Neural crest cell (in vitro differentiated cells): ENCODE measurements at regions not wholly inside any gene's neighbourhood (a gene's known extent, or its start where the extent isn't known, plus 50 kb on each side); places are given as distances from the start of the nearest gene placed in this dataset.

Experiments used
- DNase-seq: peaks from one replicate; pipeline ENCODE4 v3.0.0; 2021; ENCODE audit warnings: low read depth, mixed read lengths, low spot score
- H3K27ac Mint-ChIP-seq: one replicate; pipeline ENCODE4 v1.8.0; 2021; ENCODE audit warnings: mild to moderate bottlenecking, mixed read lengths; ENCODE audit not compliant: unreplicated experiment
- H3K27me3 Mint-ChIP-seq: 2 replicates; pipeline ENCODE4 v1.8.0; 2021; ENCODE audit warnings: low read depth, mild to moderate bottlenecking, mixed read lengths
- H3K36me3 Mint-ChIP-seq: 2 replicates; pipeline ENCODE4 v1.8.0; 2021; ENCODE audit warnings: low read depth, mild to moderate bottlenecking, mixed read lengths
- H3K4me1 Mint-ChIP-seq: 2 replicates; pipeline ENCODE4 v1.8.0; 2021; ENCODE audit warnings: mixed read lengths
- H3K4me3 Mint-ChIP-seq: one replicate; pipeline ENCODE4 v1.8.0; 2021; ENCODE audit warnings: mild to moderate bottlenecking, mixed read lengths
- H3K9me3 Mint-ChIP-seq: 2 replicates; pipeline ENCODE4 v1.8.0; 2021; ENCODE audit warnings: mixed read lengths
- TF ChIP-seq, protein P1 (sequence below): fragments of 200-600 bp; sonication (generic); conservative IDR thresholded peaks from 2 replicates; pipeline ENCODE4 v1.5.0; 2021; ENCODE audit warnings: antibody characterized with exemption, mild to moderate bottlenecking

DNA sequence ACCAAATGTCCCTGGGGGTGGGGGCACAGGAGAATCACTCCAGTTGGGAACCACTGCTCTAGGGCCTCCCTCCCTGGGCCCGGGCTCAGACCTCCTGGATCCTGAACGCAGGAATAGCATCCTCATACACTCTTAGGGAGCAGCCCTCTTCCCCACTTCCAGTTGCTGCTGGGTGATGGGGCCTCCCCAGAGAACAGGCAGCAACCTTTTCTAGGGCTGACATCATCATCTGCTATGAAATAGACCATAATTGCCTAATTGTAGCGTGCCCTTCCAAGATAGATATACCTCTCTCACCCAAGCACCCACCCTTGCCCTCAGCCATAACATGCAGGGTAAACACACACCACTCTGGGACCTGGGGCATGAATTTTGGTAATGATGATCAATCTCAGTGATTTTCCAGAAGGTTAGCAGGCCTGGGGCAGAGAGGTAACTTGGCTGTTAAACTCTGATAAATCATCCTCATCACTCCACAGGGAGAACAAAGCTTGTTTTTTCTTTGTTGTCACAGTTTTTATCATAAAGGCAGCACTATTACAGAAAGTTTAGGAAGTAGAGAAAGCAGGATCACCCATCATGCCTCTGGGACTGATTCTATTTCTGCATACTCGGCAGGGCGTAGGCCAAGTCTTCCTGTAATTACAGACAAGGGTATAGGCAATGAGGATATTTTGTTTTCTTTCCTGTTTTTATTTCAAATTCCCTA, 88.3 kb upstream of the PRDM11 start:
- H3K4me3 Mint-ChIP-seq: no peak overlapping the region
- H3K27me3 Mint-ChIP-seq: peaks cover 11% of the 10 kb centered on the region
- DNase-seq: no peak
- TF ChIP-seq, protein P1, sequence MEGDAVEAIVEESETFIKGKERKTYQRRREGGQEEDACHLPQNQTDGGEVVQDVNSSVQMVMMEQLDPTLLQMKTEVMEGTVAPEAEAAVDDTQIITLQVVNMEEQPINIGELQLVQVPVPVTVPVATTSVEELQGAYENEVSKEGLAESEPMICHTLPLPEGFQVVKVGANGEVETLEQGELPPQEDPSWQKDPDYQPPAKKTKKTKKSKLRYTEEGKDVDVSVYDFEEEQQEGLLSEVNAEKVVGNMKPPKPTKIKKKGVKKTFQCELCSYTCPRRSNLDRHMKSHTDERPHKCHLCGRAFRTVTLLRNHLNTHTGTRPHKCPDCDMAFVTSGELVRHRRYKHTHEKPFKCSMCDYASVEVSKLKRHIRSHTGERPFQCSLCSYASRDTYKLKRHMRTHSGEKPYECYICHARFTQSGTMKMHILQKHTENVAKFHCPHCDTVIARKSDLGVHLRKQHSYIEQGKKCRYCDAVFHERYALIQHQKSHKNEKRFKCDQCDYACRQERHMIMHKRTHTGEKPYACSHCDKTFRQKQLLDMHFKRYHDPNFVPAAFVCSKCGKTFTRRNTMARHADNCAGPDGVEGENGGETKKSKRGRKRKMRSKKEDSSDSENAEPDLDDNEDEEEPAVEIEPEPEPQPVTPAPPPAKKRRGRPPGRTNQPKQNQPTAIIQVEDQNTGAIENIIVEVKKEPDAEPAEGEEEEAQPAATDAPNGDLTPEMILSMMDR: no peak
- peaks cover 28% of the 10 kb centered on the region for H3K4me1 Mint-ChIP-seq
- no peaks in the 10 kb centered on the region for H3K36me3 Mint-ChIP-seq
- no peak overlapping the region for H3K27ac Mint-ChIP-seq
- no peaks in the 10 kb centered on the region for H3K9me3 Mint-ChIP-seq

DNA sequence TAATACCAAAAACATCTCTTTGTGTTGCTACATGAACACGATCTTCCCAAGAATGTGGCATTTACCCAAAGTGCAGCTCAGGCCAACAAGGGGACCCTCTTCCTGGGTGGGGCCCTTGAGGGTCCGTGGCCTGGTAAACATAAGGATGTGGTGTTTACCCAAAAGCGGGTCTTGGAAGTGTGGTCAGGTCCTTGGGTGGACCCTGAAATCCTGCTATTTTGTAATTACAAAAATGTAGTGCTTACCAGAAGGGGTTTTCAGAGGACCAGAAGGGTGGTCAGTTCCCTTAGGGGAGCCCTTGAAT, 87.8 kb upstream of the PRDM11 start:
- Mint-ChIP-seq H3K36me3 (no peaks in the 10 kb centered on the region), H3K4me1 (peaks cover 28% of the 10 kb centered on the region), H3K27me3 (peaks cover 10% of the 10 kb centered on the region), H3K9me3 (peaks cover 2% of the 10 kb centered on the region), H3K4me3 (no peak overlapping the region), H3K27ac (no peak overlapping the region)
- TF ChIP-seq, protein P1: no peak
- DNase-seq: no peak

DNA sequence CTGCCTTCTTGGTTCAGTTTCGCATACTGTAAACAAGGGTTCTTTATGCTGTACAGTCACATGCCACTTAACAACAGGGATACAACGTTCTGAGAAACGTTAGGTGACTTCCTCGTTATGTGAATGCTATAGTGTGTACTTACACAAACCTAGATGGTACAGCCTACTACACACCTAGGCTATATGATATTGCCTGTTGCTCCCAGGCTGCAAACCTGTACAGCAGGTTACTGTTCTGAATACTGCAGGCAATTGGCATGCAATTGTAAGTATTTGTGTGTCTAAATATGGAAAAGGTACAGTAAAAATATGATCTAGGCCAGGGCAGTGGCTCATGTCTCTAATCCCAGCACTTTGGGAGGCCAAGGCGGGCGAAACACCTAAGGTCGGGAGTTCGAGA, 85.7 kb upstream of the PRDM11 start:
- TF ChIP-seq, protein P1: no peak
- Mint-ChIP-seq H3K4me1 (peaks cover 26% of the 10 kb centered on the region), H3K27me3 (peaks cover 2% of the 10 kb centered on the region), H3K9me3 (peaks cover 7% of the 10 kb centered on the region), H3K4me3 (no peak overlapping the region), H3K36me3 (no peaks in the 10 kb centered on the region), H3K27ac (no peak overlapping the region)
- DNase-seq: no peak

DNA sequence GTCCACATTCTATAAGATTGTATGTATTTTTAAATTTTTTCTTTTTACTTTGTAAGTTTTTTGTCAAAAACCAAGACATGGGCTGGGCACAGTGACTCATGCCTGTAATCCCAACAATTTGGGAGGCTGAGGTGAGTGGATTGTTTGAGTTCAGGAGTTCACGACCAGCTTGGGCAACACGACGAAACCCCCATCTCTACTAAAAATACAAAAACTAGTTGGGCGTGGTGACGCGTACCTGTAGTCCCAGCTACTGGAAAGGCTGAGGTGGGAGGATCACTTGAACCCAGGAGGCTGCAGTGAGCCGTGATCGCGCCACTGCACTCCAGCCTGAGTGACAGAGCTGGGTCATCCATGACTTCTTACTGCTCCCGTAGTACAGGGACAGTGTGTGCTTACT, 84.8 kb upstream of the PRDM11 start:
- TF ChIP-seq, protein P1: no peak
- peaks cover 2% of the 10 kb centered on the region for H3K27me3 Mint-ChIP-seq
- DNase-seq: no peak

DNA sequence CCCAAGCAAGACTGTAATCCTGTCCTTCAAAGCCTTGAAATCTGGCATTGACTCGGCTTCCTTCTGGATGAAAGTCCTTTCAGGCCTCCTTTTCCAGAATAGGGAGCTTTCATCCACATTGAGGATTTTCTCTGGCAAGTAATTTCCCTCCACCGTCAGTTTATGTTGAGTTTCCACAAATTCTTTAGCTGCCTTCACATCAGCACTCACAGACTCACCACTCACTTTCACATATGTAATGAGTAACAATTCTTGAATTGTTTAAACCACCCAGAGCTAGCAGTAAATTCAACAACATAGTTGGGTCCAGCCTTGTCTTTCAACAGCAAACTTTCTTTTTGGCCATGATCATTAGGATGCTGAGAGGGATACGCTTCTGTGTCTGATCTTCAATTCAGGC, 84.3 kb upstream of the PRDM11 start:
- no peak for DNase-seq
- Mint-ChIP-seq H3K36me3 (no peaks in the 10 kb centered on the region), H3K4me1 (peaks cover 14% of the 10 kb centered on the region)

More for the DNA sequence above, 84.8 kb upstream of the PRDM11 start:
- Mint-ChIP-seq H3K4me1 (peaks cover 19% of the 10 kb centered on the region), H3K36me3 (no peaks in the 10 kb centered on the region), H3K9me3 (peaks cover 7% of the 10 kb centered on the region), H3K4me3 (no peak overlapping the region), H3K27ac (no peak overlapping the region)

More for the DNA sequence above, 84.3 kb upstream of the PRDM11 start:
- TF ChIP-seq, protein P1: no peak
- no peak overlapping the region for H3K27ac Mint-ChIP-seq
- H3K4me3 Mint-ChIP-seq: no peak overlapping the region
- H3K9me3 Mint-ChIP-seq: peaks cover 7% of the 10 kb centered on the region
- peaks cover 2% of the 10 kb centered on the region for H3K27me3 Mint-ChIP-seq
